ENCODE measurements at regions not wholly inside any gene's neighbourhood (a gene's known extent, or its start where the extent isn't known, plus 50 kb on each side); places are given as distances from the start of the nearest gene placed in this dataset.

GRCh38 chr6:51292659-51293058 lies 474.0 kb downstream of the TFAP2B start:
- Histone ChIP-seq H3K27ac (ENCODE audit: low read depth, low read length) (no peak overlapping the region), H3K9me3 (ENCODE audit: insufficient read depth, low read length) (no peaks in the 10 kb centered on the region), H3K9me2 (replicated peaks; ENCODE audit: insufficient read depth, low read length) (no peaks in the 10 kb centered on the region), H3K27me3 (ENCODE audit: low read length) (no peaks in the 10 kb centered on the region), H4K20me1 (ENCODE audit: low read depth, low read length) (0 out of 2 replicates have a peak, but pooled peaks cover 4% of the 10 kb centered on the region), H3K4me3 (ENCODE audit: insufficient read depth, low read length, poor library complexity, severe bottlenecking) (no peak overlapping the region), H3K36me3 (ENCODE audit: low read length) (no peaks in the 10 kb centered on the region), H3K4me2 (ENCODE audit: low read depth, low read length, poor library complexity, severe bottlenecking) (no peak overlapping the region), H3K79me2 (ENCODE audit: insufficient read depth, low read length) (no peaks in the 10 kb centered on the region), H3K9ac (ENCODE audit: low read length) (no peak overlapping the region), H2AFZ (ENCODE audit: low read depth, low read length, severe bottlenecking) (no peak overlapping the region), H3F3A (ENCODE audit: insufficient read depth) (no peaks in the 10 kb centered on the region)
- TF ChIP-seq CTCF (IDR thresholded peaks at IDR 0.05; ENCODE audit: insufficient read depth, low read length, poor library complexity, severe bottlenecking) (no peak), EZH2phosphoT487 (conservative IDR thresholded peaks at IDR 0.05; ENCODE audit: low read length) (no peak)

- Histone ChIP-seq H3K27ac (ENCODE audit: low read depth, low read length) (no peak overlapping the region), H3K9me2 (replicated peaks; ENCODE audit: insufficient read depth, low read length) (no peaks in the 10 kb centered on the region), H3K9ac (ENCODE audit: low read length) (no peak overlapping the region), H3K4me3 (ENCODE audit: insufficient read depth, low read length, poor library complexity, severe bottlenecking) (no peak overlapping the region), H3K79me2 (ENCODE audit: insufficient read depth, low read length) (no peaks in the 10 kb centered on the region), H2AFZ (ENCODE audit: low read depth, low read length, severe bottlenecking) (no peak overlapping the region), H4K20me1 (ENCODE audit: low read depth, low read length) (no peaks in the 10 kb centered on the region), H3F3A (ENCODE audit: insufficient read depth) (no peaks in the 10 kb centered on the region), H3K27me3 (ENCODE audit: low read length) (no peaks in the 10 kb centered on the region), H3K36me3 (ENCODE audit: low read length) (no peaks in the 10 kb centered on the region), H3K4me2 (ENCODE audit: low read depth, low read length, poor library complexity, severe bottlenecking) (no peak overlapping the region), H3K9me3 (ENCODE audit: insufficient read depth, low read length) (no peaks in the 10 kb centered on the region)
- TF ChIP-seq EZH2phosphoT487 (conservative IDR thresholded peaks at IDR 0.05; ENCODE audit: low read length) = no peak
- no peak for TF ChIP-seq CTCF (IDR thresholded peaks at IDR 0.05; ENCODE audit: insufficient read depth, low read length, poor library complexity, severe bottlenecking)
Observed at GRCh38 chr6:51299621-51300380, 481.1 kb downstream of the TFAP2B start.

GRCh38 chr6:51300510-51300909 lies 481.8 kb downstream of the TFAP2B start:
- no peaks in the 10 kb centered on the region for H3K27me3 ChIP-seq (ENCODE audit: low read length)
- H3K36me3 ChIP-seq (ENCODE audit: low read length) = no peaks in the 10 kb centered on the region
- no peak overlapping the region for H2AFZ ChIP-seq (ENCODE audit: low read depth, low read length, severe bottlenecking)
- H3K79me2 ChIP-seq (ENCODE audit: insufficient read depth, low read length) = no peaks in the 10 kb centered on the region
- no peak overlapping the region for H3K4me3 ChIP-seq (ENCODE audit: insufficient read depth, low read length, poor library complexity, severe bottlenecking)
- TF ChIP-seq EZH2phosphoT487 (conservative IDR thresholded peaks at IDR 0.05; ENCODE audit: low read length) = no peak
- no peak for TF ChIP-seq CTCF (IDR thresholded peaks at IDR 0.05; ENCODE audit: insufficient read depth, low read length, poor library complexity, severe bottlenecking)
- H4K20me1 ChIP-seq (ENCODE audit: low read depth, low read length) = no peaks in the 10 kb centered on the region
- no peak overlapping the region for H3K9ac ChIP-seq (ENCODE audit: low read length)
- no peak overlapping the region for H3K27ac ChIP-seq (ENCODE audit: low read depth, low read length)
- H3K9me2 ChIP-seq (replicated peaks; ENCODE audit: insufficient read depth, low read length) = no peaks in the 10 kb centered on the region
- H3K4me2 ChIP-seq (ENCODE audit: low read depth, low read length, poor library complexity, severe bottlenecking) = no peak overlapping the region
- H3F3A ChIP-seq (ENCODE audit: insufficient read depth) = no peaks in the 10 kb centered on the region
- no peaks in the 10 kb centered on the region for H3K9me3 ChIP-seq (ENCODE audit: insufficient read depth, low read length)
